ENCODE measurements at regions not wholly inside any gene's neighbourhood (a gene's known extent, or its start where the extent isn't known, plus 50 kb on each side); places are given as distances from the start of the nearest gene placed in this dataset.

GRCh38 chr2:144798989-144799388 is 279.1 kb upstream of the ZEB2 start:
- TF ChIP-seq CTCF (conservative IDR thresholded peaks at IDR 0.05; ENCODE audit: low read depth in 2 of 2) (no peak), POLR2AphosphoS5 (IDR thresholded peaks at IDR 0.05; ENCODE audit: low read depth) (no peak), EZH2phosphoT487 (IDR thresholded peaks at IDR 0.05; ENCODE audit: unreplicated experiment) (no peak), CREB1 (CRISPR knock-in tag; IDR thresholded peaks at IDR 0.05; ENCODE audit: low read depth) (no peak), REST (IDR thresholded peaks at IDR 0.05; ENCODE audit: unreplicated experiment) (no peak), EZH2 (IDR thresholded peaks at IDR 0.05; ENCODE audit: low read depth, unreplicated experiment) (no peak)

Measured in GM23338 (cell line).